ENCODE measurements at regions not wholly inside any gene's neighbourhood (a gene's known extent, or its start where the extent isn't known, plus 50 kb on each side); places are given as distances from the start of the nearest gene placed in this dataset.
A peak's percentile ranks its signal among the peaks of the same experiment; 100 is the strongest.

DNA sequence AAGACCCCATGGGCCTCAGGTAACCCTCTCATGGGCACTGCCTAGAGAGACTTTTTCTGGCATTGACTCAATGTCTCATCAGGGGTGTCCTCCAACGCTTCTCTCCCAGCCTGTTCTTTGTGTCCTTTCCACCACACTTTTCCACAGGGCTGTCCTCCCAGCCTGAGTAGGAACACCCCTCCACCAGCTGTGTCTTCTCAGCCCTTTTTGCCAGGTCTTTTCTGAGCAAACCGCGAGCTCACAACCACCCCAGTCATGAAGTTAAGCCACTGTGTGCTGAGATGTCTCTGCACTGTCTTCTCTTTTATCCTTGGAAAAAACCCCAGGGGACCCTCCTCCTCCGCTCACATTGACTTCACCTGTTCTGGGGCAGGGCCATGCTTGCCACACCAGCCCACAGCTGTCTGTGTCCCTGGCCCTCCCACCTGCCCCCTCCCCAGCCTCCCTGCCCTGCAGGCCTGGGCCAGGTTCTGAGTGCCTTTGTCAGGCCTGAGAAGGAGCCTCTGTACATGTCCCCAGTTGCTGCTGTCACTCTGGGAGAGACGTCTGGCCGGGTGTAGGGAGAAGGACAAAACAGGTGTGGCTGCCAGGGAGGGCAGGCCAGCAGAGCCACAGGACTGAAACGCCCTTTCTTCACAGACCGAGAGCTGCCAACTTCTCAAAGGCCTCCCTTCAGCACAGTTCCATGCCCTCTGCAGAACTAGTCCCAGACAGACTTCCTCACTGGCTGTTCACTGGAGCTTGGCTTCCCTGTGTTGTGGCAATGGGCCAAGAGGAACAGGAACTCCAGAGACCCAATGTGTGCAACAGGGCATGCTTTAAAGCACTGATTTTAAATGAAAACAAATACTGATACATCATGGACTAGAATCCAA lies 50.5 kb upstream of the PNMA1 start:
- TF ChIP-seq, protein P1, sequence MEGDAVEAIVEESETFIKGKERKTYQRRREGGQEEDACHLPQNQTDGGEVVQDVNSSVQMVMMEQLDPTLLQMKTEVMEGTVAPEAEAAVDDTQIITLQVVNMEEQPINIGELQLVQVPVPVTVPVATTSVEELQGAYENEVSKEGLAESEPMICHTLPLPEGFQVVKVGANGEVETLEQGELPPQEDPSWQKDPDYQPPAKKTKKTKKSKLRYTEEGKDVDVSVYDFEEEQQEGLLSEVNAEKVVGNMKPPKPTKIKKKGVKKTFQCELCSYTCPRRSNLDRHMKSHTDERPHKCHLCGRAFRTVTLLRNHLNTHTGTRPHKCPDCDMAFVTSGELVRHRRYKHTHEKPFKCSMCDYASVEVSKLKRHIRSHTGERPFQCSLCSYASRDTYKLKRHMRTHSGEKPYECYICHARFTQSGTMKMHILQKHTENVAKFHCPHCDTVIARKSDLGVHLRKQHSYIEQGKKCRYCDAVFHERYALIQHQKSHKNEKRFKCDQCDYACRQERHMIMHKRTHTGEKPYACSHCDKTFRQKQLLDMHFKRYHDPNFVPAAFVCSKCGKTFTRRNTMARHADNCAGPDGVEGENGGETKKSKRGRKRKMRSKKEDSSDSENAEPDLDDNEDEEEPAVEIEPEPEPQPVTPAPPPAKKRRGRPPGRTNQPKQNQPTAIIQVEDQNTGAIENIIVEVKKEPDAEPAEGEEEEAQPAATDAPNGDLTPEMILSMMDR (IDR thresholded peaks at IDR 0.05; ENCODE audit: control insufficient read depth, extremely low read depth, insufficient read depth) = no peak
- peak overlapping the region; percentile 21; the same call in 1 of the 2 replicates for H3K4me3 ChIP-seq (ENCODE audit: low read depth, low read length)
- peak; percentile 86 for DNase-seq (ENCODE audit: low read depth)
